SK-N-SH (cell line): ENCODE measurements at regions not wholly inside any gene's neighbourhood (a gene's known extent, or its start where the extent isn't known, plus 50 kb on each side); places are given as distances from the start of the nearest gene placed in this dataset.
"Not testable (repeated sequence)": the region's sequence is repeated elsewhere in the genome, so short reads cannot be mapped to it uniquely, and the experiment has no call there.

Experiments
- CTCF ChIA-PET: fragments of 300-600, 350-600 bp; formaldehyde crosslinking; extraction: SDS; loops from one replicate; lab custom pipeline; 2021; lab: Yijun Ruan, JAX
- POLR2A ChIA-PET: fragments of 350-600 bp; sonication (Branson Sonifier 250); formaldehyde crosslinking; extraction: SDS; loops from one replicate; lab custom pipeline; 2020; ENCODE audit warnings: antibody characterized with exemption, inconsistent platforms; lab: Yijun Ruan, JAX
- DNase-seq: peaks from one replicate; pipeline ENCODE4 v3.0.0; 2012
- H2AFZ ChIP-seq: fragments of 200-600 bp; sonication (generic); 2 replicates; pipeline ENCODE4 v1.8.1; 2016; ENCODE audit warnings: antibody characterized with exemption, mild to moderate bottlenecking, low read depth
- H3F3A ChIP-seq: fragments of 200-600 bp; sonication (generic); replicated peaks from 2 replicates; pipeline ENCODE3; 2016; ENCODE audit warnings: antibody characterized with exemption, mild to moderate bottlenecking; ENCODE audit not compliant: insufficient read depth
- H3K27ac ChIP-seq, 2 experiments: fragments of 200-500 bp in 1 of 2; fragments of 200-600 bp in 1 of 2; sonication (Bioruptor generic) in 1 of 2; sonication (generic), shearing (Covaris generic) in 1 of 2; 2 replicates each; pipeline versions ENCODE4 v1.5.1 to v1.6.1; 2014 to 2016; ENCODE audit warnings: low read depth in 2 of 2, inconsistent platforms in 1 of 2, low read length in 1 of 2, mild to moderate bottlenecking in 1 of 2, mixed read lengths in 1 of 2
- H3K27me3 ChIP-seq: fragments of 200-600 bp; sonication (generic), shearing (Covaris generic); 2 replicates; pipeline ENCODE4 v1.6.1; 2016; ENCODE audit warnings: mixed run types; ENCODE audit not compliant: insufficient read depth
- H3K36me3 ChIP-seq, 2 experiments: fragments of 200-500 bp in 1 of 2; fragments of 200-600 bp in 1 of 2; sonication (Bioruptor generic) in 1 of 2; sonication (generic) in 1 of 2; replicated peaks in 1 of 2; 2 replicates each; pipeline versions ENCODE3 to v1.5.1; 2014 to 2016; ENCODE audit warnings: low read length in 1 of 2, mild to moderate bottlenecking in 1 of 2; ENCODE audit not compliant: insufficient read depth in 2 of 2, control insufficient read depth in 1 of 2
- H3K4me1 ChIP-seq, 2 experiments: fragments of 200-500 bp in 1 of 2; fragments of 200-600 bp in 1 of 2; sonication (Bioruptor generic) in 1 of 2; sonication (generic), shearing (Covaris generic) in 1 of 2; 2 replicates each; pipeline versions ENCODE4 v1.5.1 to v1.6.1; 2014 to 2016; ENCODE audit warnings: low read depth in 1 of 2, low read length in 1 of 2, mixed run types in 1 of 2; ENCODE audit not compliant: insufficient read depth in 2 of 2, control insufficient read depth in 1 of 2
- H3K4me2 ChIP-seq: fragments of 200-600 bp; sonication (generic), shearing (Covaris generic); 2 replicates; pipeline ENCODE4 v1.6.1; 2017; ENCODE audit warnings: mixed run types
- H3K4me3 ChIP-seq, 2 experiments: fragments of 200-500 bp in 1 of 2; fragments of 200-600 bp in 1 of 2; sonication (Bioruptor generic) in 1 of 2; sonication (generic), shearing (Covaris generic) in 1 of 2; 2 replicates each; pipeline versions ENCODE4 v1.5.1 to v1.8.1; 2014 to 2016; ENCODE audit warnings: low read depth in 2 of 2, inconsistent platforms in 1 of 2, low read length in 1 of 2, mild to moderate bottlenecking in 1 of 2, mixed read lengths in 1 of 2, moderate library complexity in 1 of 2
- H3K79me2 ChIP-seq: fragments of 200-600 bp; sonication (generic); 2 replicates; pipeline ENCODE4 v1.8.1; 2017; ENCODE audit warnings: mild to moderate bottlenecking; ENCODE audit not compliant: insufficient read depth
- H3K9ac ChIP-seq: fragments of 200-600 bp; sonication (generic); 2 replicates; pipeline ENCODE4 v1.6.1; 2017; ENCODE audit warnings: mixed run types
- H3K9me2 ChIP-seq: fragments of 200-600 bp; sonication (generic); 2 replicates; pipeline ENCODE4 v1.6.1; 2017; ENCODE audit warnings: mixed run types
- H3K9me3 ChIP-seq: fragments of 200-600 bp; sonication (generic); 2 replicates; pipeline ENCODE4 v1.6.1; 2017; ENCODE audit warnings: mixed run types, mild to moderate bottlenecking, moderate library complexity
- H4K20me1 ChIP-seq: fragments of 200-600 bp; sonication (generic); 2 replicates; pipeline ENCODE4 v1.6.1; 2017; ENCODE audit warnings: mild to moderate bottlenecking, mixed run types; ENCODE audit not compliant: insufficient read depth
- WGBS: methylation state at CpG from one replicate; pipeline ENCODE4 v1.1.6; 2017; ENCODE audit warnings: low lambda C conversion rate; 5-methylcytosine and 5-hydroxymethylcytosine counted together

DNA sequence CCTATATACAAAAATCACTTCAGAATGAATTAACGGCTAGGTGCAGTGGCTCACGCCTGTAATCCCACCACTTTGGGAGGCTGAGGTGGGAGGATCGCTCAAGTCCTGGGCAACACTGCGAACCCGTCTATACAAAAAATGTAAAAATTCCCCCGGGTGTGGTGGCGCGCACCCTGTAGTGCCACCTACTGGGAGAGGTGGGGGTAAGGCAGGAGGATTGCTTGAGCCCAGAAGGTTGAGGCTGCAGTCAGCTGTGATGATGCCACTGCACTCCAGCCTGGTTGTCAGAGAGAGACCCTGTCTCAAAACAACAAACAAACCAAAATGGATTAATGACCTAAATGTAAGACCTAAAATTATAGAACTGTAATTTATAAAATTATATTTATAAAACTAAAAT lies 236.2 kb downstream of the SPATA31A6 start:
- H3K4me2 ChIP-seq, H3K9ac ChIP-seq, DNase-seq, H3F3A ChIP-seq, H4K20me1 ChIP-seq, H3K4me1 ChIP-seq, POLR2A ChIA-PET, CTCF ChIA-PET, H3K36me3 ChIP-seq, H3K27me3 ChIP-seq, H3K79me2 ChIP-seq, H3K27ac ChIP-seq, H2AFZ ChIP-seq, H3K9me2 ChIP-seq, H3K4me3 ChIP-seq, H3K9me3 ChIP-seq: not testable (repeated sequence)
- WGBS = 0% methylated on average over 1 of the region's 8 CpGs

DNA sequence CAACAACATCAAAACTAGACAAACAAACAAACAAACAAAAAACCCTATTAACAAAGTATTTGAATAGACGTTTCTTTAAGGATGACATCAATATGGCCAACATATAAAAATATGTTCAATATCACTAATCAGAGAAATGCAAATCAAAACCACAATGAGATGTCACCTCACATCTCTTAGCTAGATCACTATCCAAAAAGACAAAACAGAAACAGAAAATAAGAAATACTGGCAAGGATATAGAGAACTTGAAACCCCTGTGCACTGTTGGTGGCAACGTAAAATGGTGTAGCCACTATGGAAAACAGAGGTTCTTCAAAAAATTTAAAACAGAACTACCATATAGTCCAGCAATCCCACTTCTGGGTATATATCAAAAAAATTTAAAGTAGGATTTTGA lies 236.9 kb downstream of the SPATA31A6 start:
- H3K9ac ChIP-seq, POLR2A ChIA-PET, H3K36me3 ChIP-seq, DNase-seq, H3K9me2 ChIP-seq, H3K27me3 ChIP-seq, H3K4me2 ChIP-seq, H3K27ac ChIP-seq, H2AFZ ChIP-seq, CTCF ChIA-PET, H3K79me2 ChIP-seq, H3K4me1 ChIP-seq, H3K9me3 ChIP-seq, H3K4me3 ChIP-seq, H4K20me1 ChIP-seq, H3F3A ChIP-seq: not testable (repeated sequence)
- 18% methylated on average over 2 of the region's 2 CpGs for WGBS

DNA sequence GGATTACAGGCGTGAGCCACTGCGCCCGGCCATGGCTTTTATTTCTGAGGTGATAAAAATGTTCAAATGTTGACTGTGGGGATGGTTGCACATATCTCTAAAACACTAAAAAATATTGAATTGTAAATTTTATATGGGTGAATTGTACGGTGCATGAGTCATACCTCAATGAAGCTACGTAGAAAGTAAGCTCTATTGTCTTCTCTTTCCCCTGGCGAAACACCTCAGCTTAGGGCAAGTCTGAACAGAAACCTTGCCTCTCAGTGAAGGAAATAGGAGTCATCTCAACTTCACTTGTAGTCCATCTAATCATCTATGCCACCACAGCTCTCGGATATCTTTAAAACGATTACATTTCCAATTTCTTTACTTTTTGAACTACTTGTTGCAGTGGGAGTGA lies 238.2 kb downstream of the SPATA31A6 start:
- WGBS = 28% methylated on average over 8 of the region's 8 CpGs
- H4K20me1 ChIP-seq, H3K27me3 ChIP-seq, H2AFZ ChIP-seq, H3K27ac ChIP-seq, H3F3A ChIP-seq, H3K36me3 ChIP-seq, CTCF ChIA-PET, H3K9ac ChIP-seq, H3K9me2 ChIP-seq, POLR2A ChIA-PET, H3K9me3 ChIP-seq, H3K79me2 ChIP-seq, H3K4me3 ChIP-seq, H3K4me1 ChIP-seq, DNase-seq, H3K4me2 ChIP-seq: not testable (repeated sequence)

DNA sequence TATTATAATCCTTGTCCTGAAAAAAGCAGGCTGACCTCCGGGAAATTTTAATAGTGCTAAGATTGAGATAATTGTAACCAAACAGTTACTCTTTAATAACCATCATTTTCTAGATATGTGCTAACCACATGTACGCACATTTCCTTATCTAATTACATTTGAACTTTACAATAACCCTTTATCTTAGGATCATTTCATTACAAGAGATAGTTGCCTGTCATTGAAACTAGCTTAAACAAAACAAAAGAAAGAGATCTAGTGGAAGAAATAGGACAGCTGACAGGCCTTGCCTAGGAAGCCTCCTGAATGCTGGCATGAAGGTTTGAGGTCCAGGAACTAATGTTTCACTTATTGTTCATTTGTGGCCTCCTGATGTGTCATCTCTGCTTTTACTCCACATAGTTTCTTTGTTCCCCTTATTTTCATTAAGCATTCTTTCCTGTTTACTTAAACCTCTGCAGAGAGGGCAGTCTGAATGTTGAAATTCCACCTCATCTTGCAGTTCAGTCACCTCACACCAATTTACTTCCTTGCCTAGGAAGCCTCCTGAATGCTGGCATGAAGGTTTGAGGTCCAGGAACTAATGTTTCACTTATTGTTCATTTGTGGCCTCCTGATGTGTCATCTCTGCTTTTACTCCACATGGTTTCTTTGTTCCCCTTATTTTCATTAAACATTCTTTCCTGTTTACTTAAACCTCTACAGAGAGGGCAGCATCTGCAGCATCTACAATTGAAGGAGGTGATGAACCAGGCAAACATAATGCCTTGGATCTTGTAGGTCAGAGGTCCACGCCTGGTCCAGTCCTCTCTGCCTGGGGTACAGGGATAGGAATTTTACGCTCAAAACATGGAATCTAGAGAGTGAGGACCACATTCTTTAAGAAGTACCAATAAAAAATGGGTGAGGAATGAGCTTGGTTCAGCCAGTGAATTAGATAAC lies 247.5 kb downstream of the SPATA31A6 start:
- POLR2A ChIA-PET, CTCF ChIA-PET, H3K4me3 ChIP-seq, H3K36me3 ChIP-seq, H2AFZ ChIP-seq, H3K27me3 ChIP-seq, H3K9me3 ChIP-seq, DNase-seq, H4K20me1 ChIP-seq, H3K9me2 ChIP-seq, H3K79me2 ChIP-seq: not testable (repeated sequence)
- H3F3A ChIP-seq = peaks cover 11% of the 10 kb centered on the region
- peaks cover 0 to 12% of the 10 kb centered on the region in 2 experiments; a peak in 1 of 4 replicates for H3K4me1 ChIP-seq
- peak overlapping the region in 1 of 2 experiments; percentile 82; a peak in 2 of 4 replicates for H3K27ac ChIP-seq
- peak overlapping the region; percentile 24; the same call in 1 of the 2 replicates for H3K4me2 ChIP-seq
- WGBS = 7% methylated on average over 4 of the region's 4 CpGs
- H3K9ac ChIP-seq = peak overlapping the region; percentile 42

DNA sequence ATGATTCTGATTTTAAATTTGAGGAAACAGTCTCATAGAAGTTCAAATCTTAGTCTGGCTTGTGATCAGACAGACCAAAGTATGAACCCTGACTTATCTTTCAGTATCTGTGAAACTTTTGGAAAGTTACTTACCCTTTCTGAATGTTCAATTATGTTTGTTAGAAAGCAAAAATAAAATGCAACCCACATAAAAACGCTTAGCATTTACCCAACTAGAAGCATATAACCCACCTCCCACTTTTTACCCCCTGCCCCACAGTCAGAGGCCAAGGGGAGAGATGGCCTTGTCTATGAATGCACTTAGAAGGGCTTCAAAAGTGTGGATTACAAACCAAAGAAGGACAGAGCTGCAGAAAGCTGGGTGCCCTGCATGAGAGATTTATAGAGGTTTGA lies 248.2 kb downstream of the SPATA31A6 start:
- H3K4me3 ChIP-seq, POLR2A ChIA-PET, CTCF ChIA-PET, H3K9me2 ChIP-seq, H2AFZ ChIP-seq, H3K79me2 ChIP-seq, H3K36me3 ChIP-seq, H3K27me3 ChIP-seq, H4K20me1 ChIP-seq, DNase-seq, H3K9me3 ChIP-seq: not testable (repeated sequence)
- 0% methylated on average over 1 of the region's 1 CpG for WGBS
- H3K9ac ChIP-seq = peak overlapping the region; percentile 13; the same call in 1 of the 2 replicates
- H3F3A ChIP-seq = peaks cover 11% of the 10 kb centered on the region
- H3K27ac ChIP-seq = peak overlapping the region in 1 of 2 experiments; percentile 82; a peak in 2 of 4 replicates
- H3K4me1 ChIP-seq = peaks cover 0 to 12% of the 10 kb centered on the region in 2 experiments; a peak in 1 of 4 replicates
- peak overlapping the region; percentile 2; the same call in 1 of the 2 replicates for H3K4me2 ChIP-seq

DNA sequence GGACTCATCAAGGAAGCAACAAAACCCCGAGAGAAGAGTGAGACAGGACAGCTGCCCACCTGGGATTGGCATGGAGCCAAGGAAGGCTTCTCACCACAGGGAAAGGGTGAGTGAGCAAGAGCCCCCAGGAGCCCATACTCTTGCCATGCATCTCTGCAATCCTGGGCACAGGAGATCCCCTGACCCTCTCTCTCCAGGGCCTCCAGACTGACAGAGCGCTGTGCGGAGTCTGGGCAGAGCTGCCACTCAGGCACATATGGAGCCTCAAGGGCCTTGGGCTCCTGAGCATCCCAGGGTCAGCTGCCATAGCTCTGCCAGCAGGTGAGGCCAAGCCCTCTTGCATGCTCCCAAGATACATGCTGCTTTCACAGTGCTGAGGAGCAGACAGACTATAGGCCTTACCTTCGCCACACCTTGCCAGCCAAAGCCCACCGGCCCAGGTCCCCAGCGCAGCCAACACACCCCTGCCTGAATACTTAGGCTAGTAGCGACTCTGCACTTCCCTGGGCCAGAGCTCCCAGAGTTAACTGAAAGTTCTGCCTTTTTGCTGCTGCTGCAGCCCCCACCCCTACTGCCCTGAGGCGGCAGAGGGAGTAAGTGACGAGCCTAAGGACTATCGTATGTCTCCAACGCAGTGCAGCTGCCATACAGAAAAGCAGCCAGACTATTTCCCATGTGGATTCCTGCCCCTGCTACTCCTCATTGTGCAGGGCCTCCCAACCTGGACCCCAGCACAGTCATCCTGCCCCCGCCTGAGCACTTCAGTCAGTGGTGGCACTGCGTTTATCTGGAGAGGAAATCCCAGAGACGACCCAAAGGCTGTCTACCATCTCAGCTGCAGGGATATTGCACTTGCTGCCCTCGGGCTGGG lies 251.6 kb downstream of the SPATA31A6 start:
- WGBS = 28% methylated on average over 12 of the region's 15 CpGs
- H3K4me3 ChIP-seq, H2AFZ ChIP-seq, H3K9me2 ChIP-seq, H3K79me2 ChIP-seq, POLR2A ChIA-PET, H3K27me3 ChIP-seq, H4K20me1 ChIP-seq, DNase-seq, H3K9me3 ChIP-seq, H3K27ac ChIP-seq, H3K36me3 ChIP-seq, H3K9ac ChIP-seq, CTCF ChIA-PET, H3F3A ChIP-seq: not testable (repeated sequence)
- peaks cover 0 to 12% of the 10 kb centered on the region in 2 experiments; a peak in 1 of 4 replicates for H3K4me1 ChIP-seq
- peak overlapping the region; percentile 19; the same call in 1 of the 2 replicates for H3K4me2 ChIP-seq
